Endothelial cell of umbilical vein (primary cell): ENCODE measurements at regions not wholly inside any gene's neighbourhood (a gene's known extent, or its start where the extent isn't known, plus 50 kb on each side); places are given as distances from the start of the nearest gene placed in this dataset.

ENCODE experiments used
- BruUV-seq: library from RNA; stranded (reverse); fragments of 400-500 nt; replicated peaks from 2 replicates; lab custom pipeline; 2021; lab: Mats Ljungman, UMichigan
- CTCF ChIA-PET: fragments of 300-600, 350-600 bp; sonication (Branson Sonifier 250); formaldehyde crosslinking; loops from one replicate; lab custom pipeline; 2021; ENCODE audit warnings: antibody characterized with exemption, inconsistent platforms; lab: Charles Lee
- POLR2A ChIA-PET: fragments of 300-600, 350-600 bp; sonication (Branson Sonifier 250); formaldehyde crosslinking; loops from one replicate; lab custom pipeline; 2021; ENCODE audit warnings: antibody characterized with exemption, inconsistent platforms; lab: Charles Lee
- DNase-seq: peaks from one replicate; pipeline ENCODE4 v3.0.0-alpha.2; 2011; ENCODE audit warnings: low read depth, low spot score
- FAIRE-seq: peaks from 2 replicates; lab custom pipeline; 2011; peaks lifted over from hg19 to GRCh38; lab: Jason Lieb, UNC
- H2AFZ ChIP-seq: 2 replicates; pipeline ENCODE4 v1.6.0; 2012; ENCODE audit warnings: low read depth, low read length, control low read depth, inconsistent platforms
- H3K27ac ChIP-seq: 2 replicates; pipeline ENCODE4 v1.5.1; 2011; ENCODE audit warnings: low read depth, mild to moderate bottlenecking, control low read depth, low read length, moderate library complexity; ENCODE audit not compliant: insufficient read depth
- H3K27me3 ChIP-seq, 2 experiments: 2 replicates each; pipeline versions ENCODE4 v1.6.0 to v1.6.1; 2011; ENCODE audit warnings: low read length in 2 of 2, mixed read lengths in 1 of 2; ENCODE audit not compliant: control insufficient read depth in 2 of 2, insufficient read depth in 2 of 2
- H3K36me3 ChIP-seq, 2 experiments: 2 replicates in 1 of 2; 3 replicates in 1 of 2; pipeline ENCODE4 v1.5.1; 2011; ENCODE audit warnings: low read length in 2 of 2, mild to moderate bottlenecking in 1 of 2, moderate library complexity in 1 of 2; ENCODE audit not compliant: control insufficient read depth in 2 of 2, insufficient read depth in 2 of 2; ENCODE audit errors: extremely low read depth in 1 of 2
- H3K4me1 ChIP-seq: 3 replicates; pipeline ENCODE4 v1.5.1; 2011; ENCODE audit warnings: mild to moderate bottlenecking, low read length; ENCODE audit not compliant: control insufficient read depth, insufficient read depth; ENCODE audit errors: extremely low read depth
- H3K4me2 ChIP-seq: 2 replicates; pipeline ENCODE4 v1.6.1; 2011; ENCODE audit warnings: low read length, control low read depth, mixed read lengths; ENCODE audit not compliant: insufficient read depth
- H3K4me3 ChIP-seq, 3 experiments: fragments of 200-600 bp in 1 of 3; sonication (generic), shearing (Covaris generic) in 1 of 3; replicated peaks in 1 of 3; 2 replicates each; pipeline ENCODE4 v1.5.1; 2011 to 2016; ENCODE audit warnings: control low read depth in 3 of 3, low read length in 3 of 3, mild to moderate bottlenecking in 2 of 3, inconsistent platforms in 1 of 3, low read depth in 1 of 3, moderate library complexity in 1 of 3; ENCODE audit not compliant: insufficient read depth in 1 of 3
- H3K79me2 ChIP-seq: 2 replicates; pipeline ENCODE4 v1.6.0; 2012; ENCODE audit warnings: low read length, inconsistent platforms; ENCODE audit not compliant: control insufficient read depth, insufficient read depth
- H3K9ac ChIP-seq: replicated peaks from 2 replicates; pipeline ENCODE3; 2011; ENCODE audit warnings: low read length, control low read depth; ENCODE audit not compliant: insufficient read depth; ENCODE audit errors: extremely low read depth
- H3K9me1 ChIP-seq: replicated peaks from 3 replicates; pipeline ENCODE4 v1.6.0; 2011; ENCODE audit warnings: mild to moderate bottlenecking, low read length; ENCODE audit not compliant: control insufficient read depth, insufficient read depth; ENCODE audit errors: extremely low read depth
- H3K9me3 ChIP-seq: replicated peaks from 2 replicates; pipeline ENCODE4 v1.5.1; 2012; ENCODE audit warnings: low read length, inconsistent platforms; ENCODE audit not compliant: control insufficient read depth, insufficient read depth
- H4K20me1 ChIP-seq: replicated peaks from 2 replicates; pipeline ENCODE3; 2011; ENCODE audit warnings: mild to moderate bottlenecking, low read length; ENCODE audit not compliant: control insufficient read depth, insufficient read depth; ENCODE audit errors: extremely low read depth
- EZH2 ChIP-seq: IDR thresholded peaks from 2 replicates; pipeline ENCODE4 v1.6.1; 2012; ENCODE audit warnings: borderline replicate concordance, low read depth, mild to moderate bottlenecking, moderate library complexity, low read length, inconsistent platforms; ENCODE audit not compliant: severe bottlenecking
- FOS ChIP-seq: IDR thresholded peaks from 2 replicates; pipeline ENCODE4 v1.6.1; 2011; ENCODE audit warnings: mild to moderate bottlenecking, low read length, moderate library complexity, borderline replicate concordance; ENCODE audit not compliant: insufficient read depth
- GATA2 ChIP-seq: IDR thresholded peaks from 2 replicates; pipeline ENCODE4 v1.7.0; 2011; ENCODE audit warnings: low read depth, mild to moderate bottlenecking, moderate library complexity, mixed read lengths, low read length; ENCODE audit not compliant: insufficient read length, insufficient read depth
- JUN ChIP-seq: IDR thresholded peaks from 2 replicates; pipeline ENCODE4 v1.6.1; 2011; ENCODE audit warnings: borderline replicate concordance, low read depth; ENCODE audit not compliant: insufficient read length, insufficient read depth
- MYC ChIP-seq: IDR thresholded peaks from one replicate; pipeline ENCODE4 v1.6.1; 2011; ENCODE audit warnings: mild to moderate bottlenecking, low read depth, low read length
- POLR2A ChIP-seq: IDR thresholded peaks from 2 replicates; pipeline ENCODE4 v1.6.1; 2012; ENCODE audit warnings: low read depth, mild to moderate bottlenecking, control low read depth, low read length
- POLR2AphosphoS5 ChIP-seq: IDR thresholded peaks from 2 replicates; pipeline ENCODE4 v1.6.1; 2012; ENCODE audit warnings: low read depth, mild to moderate bottlenecking, control low read depth, low read length, moderate library complexity; ENCODE audit not compliant: insufficient read depth
- dilution Hi-C: fragments of 300-500 bp; cut with MboI; formaldehyde crosslinking; loops from one replicate; pipeline ENCODE4 v1.15.0; 2019; ENCODE audit warnings: low sequenced_read_pairs; ENCODE audit not compliant: extremely low pct_ligation_motif_present
- intact Hi-C: fragments of 100-400 bp; cut with micrococcal nuclease; formaldehyde crosslinking; loops from one replicate; pipeline ENCODE4 v1.10.0; 2022
- TF ChIP-seq, protein P1 (sequence below): IDR thresholded peaks from 2 replicates; pipeline ENCODE4 v1.6.1; 2011; ENCODE audit not compliant: insufficient read depth, insufficient read length
- TF ChIP-seq, protein P2 (sequence below), 2 donors: IDR thresholded peaks; 1 replicate in 1 of 2; 2 replicates in 1 of 2; pipeline ENCODE4 v1.5.1; 2011; ENCODE audit warnings: low read length in 2 of 2, mild to moderate bottlenecking in 2 of 2, moderate library complexity in 2 of 2, control low read depth in 1 of 2, inconsistent platforms in 1 of 2, low read depth in 1 of 2; ENCODE audit not compliant: insufficient read depth in 1 of 2; ENCODE audit errors: extremely low read depth in 1 of 2

DNA sequence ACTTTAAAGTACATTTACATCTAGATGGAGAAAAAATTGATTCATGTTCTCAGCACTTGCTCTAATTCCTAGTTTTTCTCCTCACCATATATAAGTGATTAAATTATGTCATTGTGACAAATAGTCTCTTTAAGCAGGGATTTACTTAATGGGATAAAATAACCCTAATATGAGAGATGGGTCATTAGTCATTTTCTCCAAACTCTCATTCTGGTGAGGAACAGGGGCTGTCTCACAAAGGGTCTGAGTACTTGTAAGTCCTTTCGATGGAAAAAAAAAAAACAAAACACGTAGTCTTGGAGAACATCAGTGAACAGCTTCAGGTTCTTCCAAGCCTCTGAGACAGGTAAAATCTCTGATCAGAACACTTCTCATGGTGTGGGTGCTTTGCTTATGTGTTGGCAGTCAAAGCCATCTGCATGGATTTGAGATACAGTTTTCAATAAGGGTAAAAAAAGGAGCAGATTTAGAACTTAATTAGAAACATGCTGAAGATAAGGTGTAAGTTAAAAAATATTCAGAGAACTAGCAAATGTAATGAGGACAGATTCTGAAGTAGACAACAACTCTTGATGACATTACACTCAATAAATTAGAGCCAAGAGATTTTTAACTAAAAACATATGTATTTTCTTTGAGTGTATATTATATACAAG, 1668.9 kb upstream of the MIR17HG start:
- no peak overlapping the region for H3K27ac ChIP-seq
- H4K20me1 ChIP-seq, result no peaks in the 10 kb centered on the region
- ChIA-PET CTCF (no interaction called here), POLR2A (no interaction called here)
- no peak overlapping the region for H3K4me3 ChIP-seq
- H2AFZ ChIP-seq, result no peak overlapping the region
- H3K9me3 ChIP-seq, result no peaks in the 10 kb centered on the region
- FAIRE-seq (no peak), DNase-seq (no peak)
- TF ChIP-seq POLR2A, result no peak
- no peak for TF ChIP-seq POLR2AphosphoS5
- no peak for TF ChIP-seq GATA2
- no peak for TF ChIP-seq FOS
- TF ChIP-seq, protein P1, sequence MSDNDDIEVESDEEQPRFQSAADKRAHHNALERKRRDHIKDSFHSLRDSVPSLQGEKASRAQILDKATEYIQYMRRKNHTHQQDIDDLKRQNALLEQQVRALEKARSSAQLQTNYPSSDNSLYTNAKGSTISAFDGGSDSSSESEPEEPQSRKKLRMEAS, result no peak
- no peak for TF ChIP-seq MYC
- TF ChIP-seq JUN, result no peak
- no peak for TF ChIP-seq EZH2
- TF ChIP-seq, protein P2, sequence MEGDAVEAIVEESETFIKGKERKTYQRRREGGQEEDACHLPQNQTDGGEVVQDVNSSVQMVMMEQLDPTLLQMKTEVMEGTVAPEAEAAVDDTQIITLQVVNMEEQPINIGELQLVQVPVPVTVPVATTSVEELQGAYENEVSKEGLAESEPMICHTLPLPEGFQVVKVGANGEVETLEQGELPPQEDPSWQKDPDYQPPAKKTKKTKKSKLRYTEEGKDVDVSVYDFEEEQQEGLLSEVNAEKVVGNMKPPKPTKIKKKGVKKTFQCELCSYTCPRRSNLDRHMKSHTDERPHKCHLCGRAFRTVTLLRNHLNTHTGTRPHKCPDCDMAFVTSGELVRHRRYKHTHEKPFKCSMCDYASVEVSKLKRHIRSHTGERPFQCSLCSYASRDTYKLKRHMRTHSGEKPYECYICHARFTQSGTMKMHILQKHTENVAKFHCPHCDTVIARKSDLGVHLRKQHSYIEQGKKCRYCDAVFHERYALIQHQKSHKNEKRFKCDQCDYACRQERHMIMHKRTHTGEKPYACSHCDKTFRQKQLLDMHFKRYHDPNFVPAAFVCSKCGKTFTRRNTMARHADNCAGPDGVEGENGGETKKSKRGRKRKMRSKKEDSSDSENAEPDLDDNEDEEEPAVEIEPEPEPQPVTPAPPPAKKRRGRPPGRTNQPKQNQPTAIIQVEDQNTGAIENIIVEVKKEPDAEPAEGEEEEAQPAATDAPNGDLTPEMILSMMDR (IDR thresholded peaks at IDR 0.05; ENCODE audit: extremely low read depth in 1 of 2, insufficient read depth in 1 of 2, low read depth in 1 of 2, low read length in 2 of 2), result no peak
- H3K4me1 ChIP-seq, result peaks cover 7% of the 10 kb centered on the region
- no TSS peak for BruUV-seq
- H3K9ac ChIP-seq, result no peak overlapping the region
- no peaks in the 10 kb centered on the region for H3K9me1 ChIP-seq
- H3K36me3 ChIP-seq, result no peaks in the 10 kb centered on the region
- H3K27me3 ChIP-seq, result no peaks in the 10 kb centered on the region
- no peaks in the 10 kb centered on the region for H3K79me2 ChIP-seq
- dilution Hi-C loops (no loop called here), intact Hi-C loops (no loop called here)
- no peak overlapping the region for H3K4me2 ChIP-seq
